Activated naive CD8-positive, alpha-beta T cell treated with anti-CD3 and anti-CD28 coated beads, Interleukin-2, amount 50 U/mL, for 24 hours (primary cell): ENCODE measurements at regions not wholly inside any gene's neighbourhood (a gene's known extent, or its start where the extent isn't known, plus 50 kb on each side); places are given as distances from the start of the nearest gene placed in this dataset.

Experiments used
- ATAC-seq: fragments of 150-1000 bp; cut with Tn5 transposase; one replicate; pipeline ENCODE4 v1.10.0; 2021
- DNase-seq: peaks from one replicate; pipeline ENCODE4 v3.0.0; 2021
- H3K27ac Mint-ChIP-seq: one replicate; pipeline ENCODE4 v1.8.0; 2021; ENCODE audit warnings: mild to moderate bottlenecking, mixed read lengths
- H3K27me3 Mint-ChIP-seq: one replicate; pipeline ENCODE4 v1.8.0; 2021; ENCODE audit warnings: mixed read lengths
- H3K36me3 Mint-ChIP-seq: one replicate; pipeline ENCODE4 v1.8.0; 2021; ENCODE audit warnings: low read depth, mixed read lengths
- H3K4me1 Mint-ChIP-seq: one replicate; pipeline ENCODE4 v1.8.0; 2021; ENCODE audit warnings: mixed read lengths
- H3K4me3 Mint-ChIP-seq: one replicate; pipeline ENCODE4 v1.8.0; 2021; ENCODE audit warnings: mild to moderate bottlenecking, moderate library complexity, mixed read lengths
- H3K9me3 Mint-ChIP-seq: one replicate; pipeline ENCODE4 v1.8.0; 2021; ENCODE audit warnings: mixed read lengths

- Mint-ChIP-seq H3K4me3 (no peak overlapping the region), H3K36me3 (no peaks in the 10 kb centered on the region), H3K4me1 (peaks cover 7% of the 10 kb centered on the region), H3K9me3 (no peaks in the 10 kb centered on the region), H3K27me3 (no peaks in the 10 kb centered on the region), H3K27ac (no peak overlapping the region)
- no peak for ATAC-seq
- no peak for DNase-seq
Observed at GRCh38 chr2:444937-445884, 157.3 kb upstream of the ALKAL2 start.

GRCh38 chr2:443741-444140, 155.8 kb upstream of the ALKAL2 start:
- Mint-ChIP-seq H3K36me3 (no peaks in the 10 kb centered on the region), H3K27ac (no peak overlapping the region), H3K27me3 (no peaks in the 10 kb centered on the region), H3K4me1 (peaks cover 8% of the 10 kb centered on the region), H3K9me3 (no peaks in the 10 kb centered on the region), H3K4me3 (no peak overlapping the region)
- no peak for ATAC-seq
- no peak for DNase-seq

GRCh38 chr2:443216-443615, 155.3 kb upstream of the ALKAL2 start:
- peaks cover 14% of the 10 kb centered on the region for H3K4me1 Mint-ChIP-seq
- H3K27ac Mint-ChIP-seq: no peak overlapping the region
- no peak for DNase-seq
- H3K36me3 Mint-ChIP-seq: no peaks in the 10 kb centered on the region
- no peaks in the 10 kb centered on the region for H3K9me3 Mint-ChIP-seq
- H3K27me3 Mint-ChIP-seq: no peaks in the 10 kb centered on the region
- no peak for ATAC-seq
- H3K4me3 Mint-ChIP-seq: no peak overlapping the region

- Mint-ChIP-seq H3K27ac (no peak overlapping the region), H3K4me1 (peaks cover 26% of the 10 kb centered on the region), H3K36me3 (no peaks in the 10 kb centered on the region), H3K27me3 (no peaks in the 10 kb centered on the region), H3K9me3 (no peaks in the 10 kb centered on the region), H3K4me3 (no peak overlapping the region)
- ATAC-seq: no peak
- no peak for DNase-seq
Observed at GRCh38 chr2:441258-442022, 153.5 kb upstream of the ALKAL2 start.

- no peaks in the 10 kb centered on the region for H3K27me3 Mint-ChIP-seq
- no peak overlapping the region for H3K4me3 Mint-ChIP-seq
- DNase-seq (no peak), ATAC-seq (no peak)
- no peaks in the 10 kb centered on the region for H3K9me3 Mint-ChIP-seq
- no peaks in the 10 kb centered on the region for H3K36me3 Mint-ChIP-seq
- H3K4me1 Mint-ChIP-seq: peaks cover 25% of the 10 kb centered on the region
- H3K27ac Mint-ChIP-seq: no peak overlapping the region
Observed at GRCh38 chr2:440403-440740, 152.5 kb upstream of the ALKAL2 start.

GRCh38 chr2:439556-440402, 151.9 kb upstream of the ALKAL2 start:
- DNase-seq (no peak), ATAC-seq (no peak)
- peaks cover 24% of the 10 kb centered on the region for H3K4me1 Mint-ChIP-seq
- no peaks in the 10 kb centered on the region for H3K36me3 Mint-ChIP-seq
- H3K27ac Mint-ChIP-seq: no peak overlapping the region
- no peaks in the 10 kb centered on the region for H3K9me3 Mint-ChIP-seq
- H3K27me3 Mint-ChIP-seq: no peaks in the 10 kb centered on the region
- H3K4me3 Mint-ChIP-seq: no peak overlapping the region

- no peaks in the 10 kb centered on the region for H3K27me3 Mint-ChIP-seq
- H3K36me3 Mint-ChIP-seq: no peaks in the 10 kb centered on the region
- no peak overlapping the region for H3K27ac Mint-ChIP-seq
- H3K9me3 Mint-ChIP-seq: no peaks in the 10 kb centered on the region
- H3K4me3 Mint-ChIP-seq: no peak overlapping the region
- peaks cover 24% of the 10 kb centered on the region for H3K4me1 Mint-ChIP-seq
- DNase-seq: no peak
- ATAC-seq: no peak
Observed at GRCh38 chr2:439077-439476, 151.2 kb upstream of the ALKAL2 start.

GRCh38 chr2:437756-438393, 150.0 kb upstream of the ALKAL2 start:
- peak; percentile 32 for DNase-seq
- ATAC-seq: peak; percentile 86
- H3K27ac Mint-ChIP-seq: peak overlapping the region; percentile 36
- H3K36me3 Mint-ChIP-seq: no peaks in the 10 kb centered on the region
- H3K4me1 Mint-ChIP-seq: peaks cover 24% of the 10 kb centered on the region
- H3K4me3 Mint-ChIP-seq: peak overlapping the region; percentile 55
- no peaks in the 10 kb centered on the region for H3K9me3 Mint-ChIP-seq
- no peaks in the 10 kb centered on the region for H3K27me3 Mint-ChIP-seq

GRCh38 chr2:437180-437579, 149.3 kb upstream of the ALKAL2 start:
- Mint-ChIP-seq H3K36me3 (no peaks in the 10 kb centered on the region), H3K27me3 (no peaks in the 10 kb centered on the region), H3K9me3 (no peaks in the 10 kb centered on the region), H3K4me3 (peak overlapping the region; percentile 11), H3K4me1 (peaks cover 24% of the 10 kb centered on the region), H3K27ac (no peak overlapping the region)
- DNase-seq (no peak), ATAC-seq (no peak)

- H3K36me3 Mint-ChIP-seq: no peaks in the 10 kb centered on the region
- ATAC-seq: no peak
Observed at GRCh38 chr2:436205-436604, 148.3 kb upstream of the ALKAL2 start.

GRCh38 chr2:434625-435024, 146.7 kb upstream of the ALKAL2 start:
- H3K27me3 Mint-ChIP-seq: no peaks in the 10 kb centered on the region
- no peak overlapping the region for H3K4me3 Mint-ChIP-seq
- ATAC-seq (no peak), DNase-seq (no peak)
- no peaks in the 10 kb centered on the region for H3K9me3 Mint-ChIP-seq
- peaks cover 40% of the 10 kb centered on the region for H3K4me1 Mint-ChIP-seq
- no peak overlapping the region for H3K27ac Mint-ChIP-seq
- no peaks in the 10 kb centered on the region for H3K36me3 Mint-ChIP-seq

More at GRCh38 chr2:436205-436604, 148.3 kb upstream of the ALKAL2 start:
- no peak for DNase-seq
- H3K27ac Mint-ChIP-seq: no peak overlapping the region
- H3K9me3 Mint-ChIP-seq: no peaks in the 10 kb centered on the region
- no peaks in the 10 kb centered on the region for H3K27me3 Mint-ChIP-seq
- peaks cover 24% of the 10 kb centered on the region for H3K4me1 Mint-ChIP-seq
- no peak overlapping the region for H3K4me3 Mint-ChIP-seq

- DNase-seq (no peak), ATAC-seq (no peak)
- no peaks in the 10 kb centered on the region for H3K9me3 Mint-ChIP-seq
- H3K4me1 Mint-ChIP-seq: peaks cover 42% of the 10 kb centered on the region
- H3K27ac Mint-ChIP-seq: no peak overlapping the region
- no peaks in the 10 kb centered on the region for H3K36me3 Mint-ChIP-seq
- no peak overlapping the region for H3K4me3 Mint-ChIP-seq
- H3K27me3 Mint-ChIP-seq: no peaks in the 10 kb centered on the region
Observed at GRCh38 chr2:433216-433615, 145.3 kb upstream of the ALKAL2 start.

- peak overlapping the region; percentile 74 for H3K4me3 Mint-ChIP-seq
Observed at GRCh38 chr2:430291-431040, 142.6 kb upstream of the ALKAL2 start.

More at GRCh38 chr2:430291-431040, 142.6 kb upstream of the ALKAL2 start:
- Mint-ChIP-seq H3K27me3 (no peaks in the 10 kb centered on the region), H3K27ac (peak overlapping the region; percentile 85), H3K9me3 (no peaks in the 10 kb centered on the region), H3K4me1 (peaks cover 29% of the 10 kb centered on the region), H3K36me3 (no peaks in the 10 kb centered on the region)
- ATAC-seq: peak; percentile 17
- no peak for DNase-seq
